Uterus (tissue), 2 donors: ENCODE measurements at regions not wholly inside any gene's neighbourhood (a gene's known extent, or its start where the extent isn't known, plus 50 kb on each side); places are given as distances from the start of the nearest gene placed in this dataset.

Experiments used
- CTCF ChIP-seq, 4 experiments: fragments of 200-600 bp in 2 of 4; fragments of 450-650 bp in 2 of 4; sonication (generic) in 2 of 4; IDR thresholded peaks; one replicate each; pipeline ENCODE4 v1.5.1; 2016 to 2019; ENCODE audit warnings: antibody characterized with exemption in 4 of 4, mild to moderate bottlenecking in 2 of 4, moderate library complexity in 1 of 4
- POLR2A ChIP-seq, 2 donors: fragments of 450-650 bp; IDR thresholded peaks; one replicate each; pipeline ENCODE4 v1.6.1; 2016; ENCODE audit warnings: antibody characterized with exemption in 2 of 2, mild to moderate bottlenecking in 1 of 2, moderate library complexity in 1 of 2

- TF ChIP-seq POLR2A (IDR thresholded peaks at IDR 0.05) (no peak), CTCF (IDR thresholded peaks at IDR 0.05) (no peak)
Observed at GRCh38 chr3:194080913-194081800, 54.8 kb upstream of the HES1 start.
